LNCAP (cell line): ENCODE measurements at regions not wholly inside any gene's neighbourhood (a gene's known extent, or its start where the extent isn't known, plus 50 kb on each side); places are given as distances from the start of the nearest gene placed in this dataset.

Experiments used
- CTCF ChIP-seq: fragments of 450-650 bp; IDR thresholded peaks from 2 replicates; pipeline ENCODE4 v1.5.1; 2017; ENCODE audit warnings: mild to moderate bottlenecking

- no peak for TF ChIP-seq CTCF
Observed at GRCh38 chr19:31723101-31723500, 373.9 kb upstream of the TSHZ3 start.

GRCh38 chr19:31725051-31725450 is 375.8 kb upstream of the TSHZ3 start:
- TF ChIP-seq CTCF: no peak

- TF ChIP-seq CTCF: no peak
Observed at GRCh38 chr19:31727536-31727935, 378.3 kb upstream of the TSHZ3 start.

- no peak for TF ChIP-seq CTCF
Observed at GRCh38 chr19:31730270-31730669, 381.0 kb upstream of the TSHZ3 start.

GRCh38 chr19:31733591-31733990 is 384.4 kb upstream of the TSHZ3 start:
- TF ChIP-seq CTCF: no peak

GRCh38 chr19:31742249-31742648 is 393.0 kb upstream of the TSHZ3 start:
- TF ChIP-seq CTCF: no peak

- no peak for TF ChIP-seq CTCF
Observed at GRCh38 chr19:31745731-31746130, 396.5 kb upstream of the TSHZ3 start.

GRCh38 chr19:31749231-31749630 is 400.0 kb upstream of the TSHZ3 start:
- no peak for TF ChIP-seq CTCF
